ENCODE measurements at regions not wholly inside any gene's neighbourhood (a gene's known extent, or its start where the extent isn't known, plus 50 kb on each side); places are given as distances from the start of the nearest gene placed in this dataset.
"Not testable (repeated sequence)": the region's sequence is repeated elsewhere in the genome, so short reads cannot be mapped to it uniquely, and the experiment has no call there.

DNA sequence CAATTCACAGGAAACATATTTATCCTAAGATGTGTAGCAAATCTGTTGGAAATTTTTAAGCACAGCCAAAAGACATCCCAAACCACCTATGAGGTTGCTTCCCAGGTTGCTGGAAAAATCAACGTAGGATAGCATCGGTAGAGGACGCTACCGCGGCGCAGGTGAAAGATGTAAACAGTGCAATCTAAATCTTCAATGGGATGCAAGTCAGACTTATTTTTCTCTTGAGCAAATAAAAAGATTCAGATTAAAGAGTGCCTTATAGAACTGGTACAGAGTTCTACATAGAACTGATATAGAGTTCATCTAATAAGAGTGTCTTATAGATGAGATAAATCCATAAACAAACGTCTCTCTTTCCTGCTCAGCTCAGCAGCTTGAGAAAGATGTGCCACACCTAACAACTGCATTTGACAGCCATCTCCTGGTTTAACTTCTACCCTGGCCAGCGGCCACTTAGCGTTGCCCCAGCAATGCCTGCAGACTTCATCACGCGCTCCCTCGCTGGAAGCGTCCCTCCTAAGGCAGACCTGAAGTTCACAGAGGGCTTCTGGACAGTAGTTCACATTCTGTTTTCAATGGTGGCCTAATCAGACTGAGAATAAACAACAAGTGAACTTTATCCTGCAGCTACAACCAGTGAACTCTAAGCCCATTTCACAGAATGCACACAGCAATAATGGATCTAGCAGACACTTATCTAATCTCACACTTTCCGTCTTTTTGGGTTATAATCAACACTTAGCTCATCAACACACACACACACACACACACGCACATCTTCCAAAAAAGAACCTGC lies 164.5 kb downstream of the TOMM20 start:
- in situ Hi-C loops (cut with MboI; ENCODE audit: low sequenced_read_pairs), result no loop called here

DNA sequence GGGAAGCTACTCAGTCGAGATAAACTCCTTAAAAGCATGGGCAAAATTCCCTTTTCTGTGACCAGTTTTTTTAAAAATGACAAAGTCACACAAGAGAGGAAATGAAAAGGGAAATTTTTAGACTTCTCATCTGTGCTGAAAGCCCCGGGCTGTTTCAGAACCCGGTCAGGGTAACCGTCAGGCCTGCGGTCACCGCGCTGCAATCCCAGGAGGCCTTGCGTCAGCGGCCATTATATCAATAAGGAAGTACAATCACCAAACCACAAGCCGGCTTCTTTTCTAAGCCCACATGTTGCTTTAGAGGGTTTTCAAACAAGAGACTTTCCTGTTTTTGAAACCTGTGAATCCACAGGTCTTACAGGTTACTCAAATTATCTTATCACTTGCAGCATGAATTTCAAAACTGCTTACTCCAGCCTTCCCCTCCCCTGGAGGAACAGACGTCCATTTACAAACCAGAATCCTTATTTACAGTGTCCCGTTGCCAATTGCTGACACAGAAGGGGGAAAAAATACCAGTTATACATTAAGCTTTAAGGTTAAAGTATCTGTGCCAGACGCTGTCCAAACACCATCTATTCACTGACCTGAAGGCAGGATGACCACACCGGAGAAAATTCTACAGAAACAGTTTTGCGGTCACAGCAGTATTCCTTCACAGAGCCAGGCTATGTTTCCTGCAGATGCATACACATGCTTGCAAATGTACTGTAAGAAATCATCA lies 165.3 kb downstream of the TOMM20 start:
- in situ Hi-C loops (cut with MboI; ENCODE audit: low sequenced_read_pairs), result no loop called here

DNA sequence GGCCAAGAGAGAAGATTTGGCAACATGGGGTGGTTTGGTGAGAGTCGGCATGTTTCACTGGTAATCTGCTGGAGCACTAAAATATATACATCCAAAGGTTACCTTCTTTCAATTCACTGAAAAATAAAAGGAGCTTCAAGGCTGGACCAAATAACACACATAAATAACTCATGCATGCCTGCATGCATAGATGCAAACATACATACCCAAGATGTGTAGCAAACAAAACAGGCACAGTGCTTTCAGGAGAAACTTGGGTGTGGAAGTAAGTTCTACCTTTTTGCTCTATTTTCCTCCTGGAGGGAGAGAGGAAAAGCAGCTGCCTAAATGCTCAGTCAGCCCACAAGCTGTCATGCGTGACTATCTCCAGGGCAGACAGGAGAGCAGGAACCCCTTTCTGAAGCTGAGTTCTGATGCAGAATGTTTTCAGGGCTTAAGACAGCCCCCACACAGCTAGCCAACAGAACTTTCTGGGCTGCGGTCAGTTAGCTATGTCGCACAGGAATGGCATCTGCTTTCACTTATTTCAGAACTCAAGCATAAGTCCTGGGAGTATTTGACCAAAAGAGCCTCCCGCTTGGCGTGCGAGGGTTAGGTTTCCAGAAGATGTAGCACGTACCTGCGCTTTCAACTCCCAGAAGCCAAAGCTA lies 166.2 kb downstream of the TOMM20 start:
- in situ Hi-C loops (cut with MboI; ENCODE audit: low sequenced_read_pairs), result no loop called here

DNA sequence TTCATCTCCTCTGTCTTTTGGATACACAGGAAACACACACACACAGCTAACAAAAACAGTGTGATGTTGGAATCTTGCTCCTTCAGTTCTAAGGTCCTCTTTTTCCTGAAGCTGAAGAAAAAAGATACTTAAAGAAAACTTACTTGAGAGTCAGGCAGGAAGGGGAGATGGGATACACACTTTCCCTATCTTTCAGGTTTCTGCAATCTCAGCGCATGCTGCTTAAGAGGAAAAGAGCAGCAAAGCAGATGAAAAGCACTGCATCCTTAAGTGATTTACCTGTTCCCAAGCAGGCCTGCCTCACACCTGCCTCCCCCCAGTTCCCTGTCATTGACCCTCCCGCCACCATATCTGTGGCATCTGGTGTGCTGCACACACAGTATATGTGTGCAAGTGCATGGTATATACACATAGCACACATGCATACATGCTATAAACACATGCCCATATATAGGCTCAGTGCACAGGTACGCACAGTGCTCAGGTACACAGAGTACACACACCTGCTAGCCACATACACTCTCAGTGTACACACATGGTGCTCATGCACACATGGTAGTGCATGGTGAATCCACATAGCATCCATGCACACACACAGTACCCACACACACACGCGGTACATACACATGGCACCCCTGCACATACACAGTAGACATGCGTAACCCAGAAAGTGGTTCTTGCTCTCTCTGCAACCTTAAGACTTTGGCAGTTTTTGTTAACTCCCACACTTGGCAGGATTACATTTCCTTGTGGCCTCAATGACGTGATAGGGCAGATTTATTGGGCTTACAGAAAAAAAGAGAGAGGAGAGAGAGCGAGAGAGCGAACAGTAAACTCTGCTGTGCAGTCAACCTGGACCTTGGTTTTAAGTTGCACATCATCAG lies 166.9 kb downstream of the TOMM20 start:
- in situ Hi-C loops (cut with MboI; ENCODE audit: low sequenced_read_pairs), result no loop called here

DNA sequence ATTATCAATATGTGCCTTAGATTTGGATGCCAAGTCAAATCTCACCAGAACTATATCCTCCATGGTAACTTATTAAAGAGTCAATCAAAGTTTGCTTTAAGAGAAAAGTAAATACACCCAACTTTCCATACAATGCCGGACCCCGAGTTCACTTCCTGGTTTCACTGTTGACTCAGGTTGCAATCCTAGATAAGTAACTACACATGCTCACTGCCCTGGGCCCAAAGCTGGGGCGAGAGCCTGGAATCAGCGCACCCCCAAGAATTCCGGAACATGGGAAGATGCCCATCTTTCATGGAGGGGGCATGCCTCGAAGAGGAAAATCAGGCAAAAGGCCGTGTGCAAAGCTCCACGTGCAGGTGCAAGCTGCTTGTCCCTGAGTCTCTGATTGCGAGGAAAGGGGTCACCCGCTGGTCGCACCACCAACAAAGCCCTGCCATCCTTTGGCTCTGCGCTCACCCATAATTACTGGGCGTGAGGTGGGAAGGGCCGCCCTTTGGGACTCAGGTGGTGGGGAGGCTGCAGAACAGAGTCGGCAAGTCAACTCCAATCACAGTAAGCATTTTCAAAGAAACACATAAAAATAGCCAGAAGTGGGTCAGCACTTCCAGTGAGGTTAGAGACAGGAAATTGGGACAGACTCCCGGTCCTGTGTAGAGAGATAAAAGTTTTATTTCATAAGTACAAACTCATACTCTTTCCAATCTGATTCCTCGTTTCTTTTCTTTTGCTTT lies 167.7 kb downstream of the TOMM20 start:
- in situ Hi-C loops (cut with MboI; ENCODE audit: low sequenced_read_pairs), result no loop called here

DNA sequence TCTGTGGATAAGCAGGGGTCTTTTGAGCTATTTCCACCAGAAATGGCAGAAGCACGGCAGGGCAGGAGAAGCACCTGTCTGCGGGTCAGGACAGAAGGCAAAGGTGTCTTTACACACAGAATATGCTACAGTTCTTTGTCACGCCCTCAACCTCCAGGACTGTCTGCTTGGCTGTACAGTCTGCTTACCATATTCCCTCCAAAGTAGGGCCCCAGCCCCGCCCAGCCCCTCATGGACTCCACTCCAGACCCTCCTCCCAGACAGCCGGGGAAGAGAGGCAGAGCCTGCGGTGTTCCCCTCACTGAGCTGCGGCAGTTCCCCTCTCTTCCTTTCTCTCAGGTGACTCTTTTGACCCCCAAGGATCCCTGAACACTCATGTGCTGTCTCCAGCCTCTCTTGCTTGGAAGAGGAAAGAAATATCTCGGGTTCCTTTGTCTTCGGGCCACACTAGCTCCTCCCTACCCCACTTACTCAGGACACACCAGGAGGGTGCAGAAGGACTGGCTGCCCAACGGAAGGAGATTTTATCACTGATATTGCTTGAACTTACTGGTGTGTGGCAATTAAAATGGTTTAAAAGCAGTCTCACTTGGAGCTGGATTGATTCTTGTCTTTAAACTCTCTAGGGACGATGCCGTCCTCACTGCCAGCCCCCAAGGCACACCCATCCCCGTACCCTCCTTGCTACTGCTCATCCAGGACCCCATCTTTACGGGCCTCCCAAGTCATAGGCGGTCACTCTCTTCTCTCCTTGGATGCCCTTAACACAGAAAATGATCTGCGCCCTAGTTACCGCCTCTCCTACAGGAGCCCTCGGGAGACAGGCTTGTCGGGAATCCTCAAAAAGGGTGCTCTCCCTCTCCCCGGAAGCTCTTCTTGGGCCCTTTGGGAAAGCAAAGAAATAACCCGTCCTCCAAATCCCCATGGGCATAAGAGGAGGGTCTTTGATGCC lies 169.7 kb downstream of the TOMM20 start:
- in situ Hi-C loops (cut with MboI; ENCODE audit: low sequenced_read_pairs), result no loop called here

DNA sequence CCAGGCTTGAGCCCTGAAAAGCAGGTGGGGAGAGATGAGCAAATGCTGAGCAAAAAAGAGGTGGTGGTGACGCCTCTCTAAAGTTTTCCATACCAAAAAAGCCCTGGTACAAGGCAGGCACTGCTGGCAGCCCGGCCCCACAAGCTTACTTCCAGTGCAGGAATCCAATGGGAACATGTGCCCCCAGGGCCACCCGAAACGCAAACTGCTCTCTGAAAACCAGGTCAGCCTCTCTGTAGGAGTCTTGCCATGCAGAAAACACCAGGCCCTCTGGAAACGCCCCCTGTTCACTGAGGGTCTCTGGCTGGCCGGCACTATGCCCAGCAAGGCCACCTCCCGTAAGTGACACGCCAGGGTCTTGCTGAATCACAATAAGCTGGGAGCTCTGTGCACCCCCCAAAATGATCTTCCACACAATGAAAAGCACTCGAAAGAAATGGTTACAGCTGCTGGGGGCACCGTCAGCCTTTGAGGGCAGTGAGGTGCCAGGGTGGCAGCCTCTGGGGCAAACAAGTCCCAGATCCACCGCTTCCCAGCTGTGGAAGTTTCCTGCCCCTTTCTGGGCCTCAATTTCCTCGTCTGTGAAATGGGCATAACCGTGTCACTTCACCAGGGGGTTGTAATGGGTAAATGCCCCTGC lies 170.5 kb downstream of the TOMM20 start:
- in situ Hi-C loops (cut with MboI; ENCODE audit: low sequenced_read_pairs), result no loop called here

DNA sequence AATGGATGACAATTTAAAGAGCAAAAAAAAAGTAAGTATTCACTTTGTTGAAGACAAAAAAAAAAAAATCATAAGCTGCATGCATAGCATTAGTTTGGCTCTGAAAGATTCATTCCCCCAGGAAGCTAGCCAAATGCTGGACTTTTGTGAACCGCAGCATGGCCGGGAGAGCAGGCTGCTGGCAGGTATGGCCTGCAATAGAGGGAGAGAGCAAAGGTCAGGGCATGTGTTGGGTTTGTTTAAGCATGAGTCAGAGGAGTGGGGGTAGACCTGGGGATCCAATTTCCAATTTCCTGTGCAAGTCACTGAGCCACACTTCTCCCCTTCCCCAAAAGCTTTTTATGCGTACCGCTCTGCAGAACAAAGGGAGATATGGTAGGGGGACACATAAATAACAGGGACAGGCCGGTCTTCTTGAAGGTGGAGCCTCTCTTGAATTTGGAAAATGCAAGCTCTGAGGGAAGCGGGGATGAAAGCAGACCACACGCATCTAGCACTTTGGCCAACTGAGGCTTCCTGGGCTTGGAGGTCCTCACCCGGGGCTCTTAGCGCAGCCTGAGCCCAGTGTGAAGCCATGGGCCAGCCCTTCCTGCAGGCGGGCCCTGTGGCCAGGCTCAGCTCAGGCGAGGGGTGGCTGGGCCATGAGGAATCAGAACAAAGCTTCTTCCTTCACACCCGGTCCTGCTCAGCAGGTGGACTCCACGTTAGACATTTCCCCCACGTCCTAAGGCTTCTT lies 171.1 kb downstream of the TOMM20 start:
- in situ Hi-C loops (cut with MboI; ENCODE audit: low sequenced_read_pairs), result no loop called here

DNA sequence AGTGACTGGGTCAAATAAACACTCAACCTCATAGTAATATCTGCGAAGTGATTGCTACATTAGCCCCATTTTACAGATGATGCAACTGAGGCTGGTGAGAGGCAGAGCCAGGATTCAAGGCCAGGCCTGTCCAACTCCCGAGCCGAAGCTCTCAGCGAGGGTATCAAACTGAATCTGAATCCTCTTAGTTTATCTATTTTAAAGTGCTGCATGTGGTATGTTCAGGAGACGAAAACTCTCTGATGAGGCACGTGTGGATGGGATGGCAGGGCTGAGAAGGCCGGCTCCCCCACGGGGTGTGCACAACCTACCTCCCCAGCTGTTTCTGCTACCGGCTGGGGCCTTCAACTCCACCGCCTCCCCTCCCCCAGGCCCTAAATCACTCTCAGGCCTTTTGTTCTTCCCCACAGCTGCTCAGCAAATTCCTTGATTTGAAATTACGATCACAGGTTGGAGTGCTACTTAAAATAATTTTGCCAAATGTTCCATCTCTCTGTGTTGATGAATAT lies 171.8 kb downstream of the TOMM20 start:
- in situ Hi-C loops (cut with MboI; ENCODE audit: low sequenced_read_pairs), result no loop called here

DNA sequence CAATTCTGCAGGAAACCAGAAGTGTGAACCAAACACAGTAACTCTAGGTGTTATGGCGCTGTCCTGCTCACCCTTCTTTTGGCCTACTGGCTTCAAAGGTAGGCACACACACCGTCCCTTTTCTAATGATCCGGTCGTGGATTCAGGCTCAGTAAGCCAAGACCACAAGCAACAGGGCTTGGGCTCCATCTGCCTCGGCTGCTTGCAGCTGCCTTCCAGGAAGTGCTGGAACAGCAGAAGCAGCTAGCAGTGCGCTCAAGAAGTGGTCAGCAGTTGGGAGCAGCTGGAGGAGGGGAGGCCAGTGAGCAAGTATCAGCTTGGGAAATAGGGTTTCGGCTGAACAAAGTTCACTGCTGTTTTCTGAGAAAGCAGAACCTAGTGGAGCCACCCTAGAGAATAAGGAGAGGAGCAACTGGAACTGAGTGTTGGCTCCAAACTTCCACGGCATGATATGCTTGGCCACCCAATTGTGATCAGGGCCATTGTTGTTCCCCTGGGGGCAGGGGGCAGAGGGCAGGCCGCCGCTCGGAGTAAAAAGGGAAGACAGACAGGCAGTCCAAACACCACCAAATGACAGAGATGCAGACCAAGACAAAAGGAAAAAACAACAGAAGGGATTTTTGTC lies 173.4 kb downstream of the TOMM20 start:
- in situ Hi-C loops (cut with MboI; ENCODE audit: low sequenced_read_pairs), result no loop called here

DNA sequence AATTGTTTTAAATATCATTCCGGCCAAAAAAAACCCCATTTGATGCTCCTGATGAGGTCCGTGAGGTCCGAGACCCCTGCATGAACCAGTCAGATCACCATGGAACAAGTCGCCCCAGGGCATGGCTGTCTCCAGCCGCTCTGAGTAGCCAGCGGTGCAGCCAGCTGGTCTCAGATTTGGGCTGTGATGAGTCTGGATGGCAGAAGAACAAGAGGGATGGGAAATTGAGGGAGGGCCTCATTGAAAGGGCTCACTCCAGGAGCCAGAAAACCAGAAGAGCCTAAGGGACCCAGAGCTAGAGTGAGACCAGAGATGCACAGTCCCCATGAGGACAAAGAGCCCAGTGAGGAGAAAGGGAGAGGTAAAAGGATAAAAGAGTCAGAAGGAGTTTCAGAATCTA lies 174.0 kb downstream of the TOMM20 start:
- in situ Hi-C loops (cut with MboI; ENCODE audit: low sequenced_read_pairs), result no loop called here

DNA sequence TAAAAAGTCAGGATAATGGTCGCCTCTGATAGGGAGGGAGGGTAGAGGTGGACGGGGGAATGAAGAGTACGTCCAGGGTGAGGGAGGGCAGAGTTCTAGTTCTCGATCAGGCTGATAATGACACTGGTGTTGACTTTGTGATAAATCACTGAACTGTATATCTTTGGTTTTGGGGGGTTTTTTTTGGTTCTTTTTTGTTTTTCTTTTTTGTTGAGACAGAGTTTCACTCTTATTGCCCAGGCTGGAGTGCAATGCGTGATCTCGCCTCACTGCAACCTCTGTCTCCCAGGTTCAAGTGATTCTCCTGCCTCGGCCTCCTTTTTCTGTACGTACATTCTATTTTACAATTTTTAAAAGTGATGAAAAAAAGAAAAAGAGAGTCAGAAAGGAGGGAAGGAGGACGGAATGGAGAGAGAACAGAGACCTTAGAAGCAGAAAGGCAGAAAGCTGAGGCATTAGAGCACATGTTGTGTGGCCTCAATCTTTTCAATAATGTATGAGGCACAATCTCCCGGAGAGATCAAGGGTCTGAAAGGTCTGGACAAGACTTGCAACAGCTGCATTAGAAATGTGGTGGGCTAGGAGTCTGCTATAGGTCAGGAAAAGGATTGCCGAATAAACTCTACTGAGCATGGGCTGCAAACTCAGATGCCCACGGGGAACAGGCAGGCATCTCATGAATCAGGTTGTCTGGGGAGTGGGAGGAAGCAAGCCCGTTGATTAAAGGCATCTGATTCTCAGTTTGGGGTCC lies 174.8 kb downstream of the TOMM20 start:
- in situ Hi-C loops (cut with MboI; ENCODE audit: low sequenced_read_pairs), result no loop called here

DNA sequence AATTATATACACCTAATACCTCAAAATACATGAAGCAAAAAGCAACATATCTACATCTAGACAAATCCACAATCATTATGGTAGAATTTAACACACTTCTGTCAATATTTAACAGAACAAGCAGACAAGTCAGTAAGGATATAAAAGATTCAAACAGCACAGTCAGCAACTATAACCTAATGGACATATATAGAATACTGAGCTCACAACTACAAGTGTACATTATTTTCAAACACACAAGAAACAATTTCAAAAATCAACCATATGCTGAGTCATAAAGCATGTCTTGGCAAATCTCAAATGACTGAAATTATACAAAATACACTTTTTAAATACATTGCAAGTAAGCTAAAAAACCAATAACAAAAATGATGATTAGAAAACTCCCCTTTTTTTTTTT lies 178.0 kb downstream of the TOMM20 start:
- in situ Hi-C loops (cut with MboI; ENCODE audit: low sequenced_read_pairs), result no loop called here

DNA sequence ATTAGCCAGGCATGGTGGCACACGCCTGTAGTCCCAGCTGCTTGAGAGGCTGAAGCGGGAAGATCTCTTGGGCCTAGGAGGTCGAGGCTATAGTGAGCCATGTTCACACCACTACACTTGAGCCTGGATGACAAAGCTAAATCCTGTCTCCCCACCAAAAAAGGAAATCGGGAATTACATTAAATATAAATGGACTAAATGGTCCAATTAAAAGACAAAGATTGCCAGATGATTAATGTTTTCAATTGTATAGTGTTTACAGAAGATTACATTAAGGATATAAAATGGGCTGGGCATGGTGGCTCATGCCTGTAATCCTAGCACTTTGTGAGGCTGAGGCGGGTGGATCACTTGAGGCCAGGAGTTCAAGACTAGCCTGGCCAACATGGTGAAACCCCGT lies 179.1 kb downstream of the TOMM20 start:
- in situ Hi-C loops (cut with MboI; ENCODE audit: low sequenced_read_pairs), result not testable (repeated sequence)

DNA sequence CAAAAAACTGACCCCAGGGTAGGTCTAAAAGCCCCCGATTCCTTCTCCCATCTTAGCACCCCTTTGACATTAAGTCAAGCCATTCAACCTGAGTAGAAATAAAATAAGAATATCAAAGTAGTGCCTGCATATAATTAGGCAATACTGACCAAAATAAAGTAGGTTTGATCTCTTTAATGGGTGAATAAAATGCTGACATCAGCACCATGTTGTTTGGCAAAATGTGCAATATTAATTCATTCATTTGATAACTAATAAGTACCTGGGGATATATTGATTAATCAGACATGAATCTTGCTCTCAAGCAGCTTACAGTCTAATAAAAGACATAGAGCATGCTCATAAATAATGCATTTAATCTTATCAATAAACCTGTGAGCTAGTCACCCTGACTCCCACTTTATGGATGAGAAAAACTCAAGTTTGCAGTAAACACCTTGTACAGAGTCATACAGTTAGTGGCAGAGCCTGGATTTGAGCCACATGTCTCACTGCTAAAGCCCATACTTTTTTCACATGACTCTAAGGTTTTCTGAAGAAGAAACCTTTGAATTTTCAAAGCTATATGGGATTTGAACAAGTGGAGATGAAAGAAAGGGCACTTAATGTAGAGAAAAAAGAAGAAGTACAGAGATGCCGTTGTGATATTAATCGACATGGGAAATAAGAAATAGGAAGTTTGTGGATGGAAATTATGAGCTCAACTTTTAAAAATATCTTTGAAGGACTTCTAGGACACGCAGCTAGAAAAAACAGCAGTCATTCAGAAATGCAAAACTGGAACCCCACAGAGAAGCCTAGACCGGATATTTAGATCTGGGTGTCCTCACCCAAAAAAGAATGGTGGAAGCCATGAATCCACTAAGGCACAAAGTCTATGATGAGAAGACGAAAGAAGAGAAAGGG lies 183.9 kb downstream of the TOMM20 start:
- in situ Hi-C loops (cut with MboI; ENCODE audit: low sequenced_read_pairs), result no loop called here

Data from HL-60/S4 treated with phorbol 12-myristate 13-acetate at 8.2 ng/mL for 4 days and 3 days (cell line).